ENCODE measurements at regions not wholly inside any gene's neighbourhood (a gene's known extent, or its start where the extent isn't known, plus 50 kb on each side); places are given as distances from the start of the nearest gene placed in this dataset.

- TF ChIP-seq CTCF (IDR thresholded peaks at IDR 0.05; ENCODE audit: borderline replicate concordance, control extremely low read depth, extremely low read depth, insufficient read depth, missing control alignments): no peak
- in situ Hi-C loops (cut with MboI; ENCODE audit: low sequenced_read_pairs, unreplicated experiment): no loop called here
- no peak for DNase-seq (ENCODE audit: low spot score)
Measured at GRCh38 chr14:85150166-85150565, 379.8 kb upstream of the FLRT2 start.

GRCh38 chr14:85154714-85155113 is 375.2 kb upstream of the FLRT2 start:
- in situ Hi-C loops (cut with MboI; ENCODE audit: low sequenced_read_pairs, unreplicated experiment): no loop called here
- no peak for DNase-seq (ENCODE audit: low spot score)
- no peak for TF ChIP-seq CTCF (IDR thresholded peaks at IDR 0.05; ENCODE audit: borderline replicate concordance, control extremely low read depth, extremely low read depth, insufficient read depth, missing control alignments)

GRCh38 chr14:85156319-85156718 is 373.6 kb upstream of the FLRT2 start:
- no peak for TF ChIP-seq CTCF (IDR thresholded peaks at IDR 0.05; ENCODE audit: borderline replicate concordance, control extremely low read depth, extremely low read depth, insufficient read depth, missing control alignments)
- in situ Hi-C loops (cut with MboI; ENCODE audit: low sequenced_read_pairs, unreplicated experiment): no loop called here
- no peak for DNase-seq (ENCODE audit: low spot score)

- no peak for TF ChIP-seq CTCF (IDR thresholded peaks at IDR 0.05; ENCODE audit: borderline replicate concordance, control extremely low read depth, extremely low read depth, insufficient read depth, missing control alignments)
- in situ Hi-C loops (cut with MboI; ENCODE audit: low sequenced_read_pairs, unreplicated experiment): no loop called here
Measured at GRCh38 chr14:85159726-85160125, 370.2 kb upstream of the FLRT2 start.

GRCh38 chr14:85165094-85165493 is 364.9 kb upstream of the FLRT2 start:
- in situ Hi-C loops (cut with MboI; ENCODE audit: low sequenced_read_pairs, unreplicated experiment): no loop called here
- no peak for TF ChIP-seq CTCF (IDR thresholded peaks at IDR 0.05; ENCODE audit: borderline replicate concordance, control extremely low read depth, extremely low read depth, insufficient read depth, missing control alignments)
- no peak for DNase-seq (ENCODE audit: low spot score)

More at GRCh38 chr14:85159726-85160125, 370.2 kb upstream of the FLRT2 start:
- DNase-seq (ENCODE audit: low spot score): no peak

- DNase-seq (ENCODE audit: low spot score): no peak
- in situ Hi-C loops (cut with MboI; ENCODE audit: low sequenced_read_pairs, unreplicated experiment): no loop called here
- TF ChIP-seq CTCF (IDR thresholded peaks at IDR 0.05; ENCODE audit: borderline replicate concordance, control extremely low read depth, extremely low read depth, insufficient read depth, missing control alignments): no peak
Measured at GRCh38 chr14:85169381-85169780, 360.6 kb upstream of the FLRT2 start.

GRCh38 chr14:85172290-85172689 is 357.7 kb upstream of the FLRT2 start:
- no peak for TF ChIP-seq CTCF (IDR thresholded peaks at IDR 0.05; ENCODE audit: borderline replicate concordance, control extremely low read depth, extremely low read depth, insufficient read depth, missing control alignments)
- in situ Hi-C loops (cut with MboI; ENCODE audit: low sequenced_read_pairs, unreplicated experiment): no loop called here
- DNase-seq (ENCODE audit: low spot score): no peak

Data from GM13976 (cell line).